MCF 10A (cell line): ENCODE measurements at regions not wholly inside any gene's neighbourhood (a gene's known extent, or its start where the extent isn't known, plus 50 kb on each side); places are given as distances from the start of the nearest gene placed in this dataset.

Source experiments
- BruUV-seq: library from RNA; stranded (reverse); fragments of 400-500 nt; replicated peaks from 2 replicates; lab custom pipeline; 2021; lab: Mats Ljungman, UMichigan
- CTCF ChIA-PET: fragments of 300-600 bp; sonication (Branson Sonifier 250); formaldehyde crosslinking; extraction: SDS; loops from one replicate; lab custom pipeline; 2021; ENCODE audit warnings: antibody characterized with exemption, inconsistent platforms; lab: Yijun Ruan, JAX
- POLR2A ChIA-PET: fragments of 300-600, 350-650 bp; sonication (Branson Sonifier 250); formaldehyde crosslinking; extraction: SDS; loops from one replicate; lab custom pipeline; 2020; ENCODE audit warnings: antibody characterized with exemption, inconsistent platforms; lab: Yijun Ruan, JAX
- DNase-seq: peaks from one replicate; pipeline ENCODE4 v3.0.0-alpha.2; 2018; ENCODE audit not compliant: unreplicated experiment
- H3K27ac Mint-ChIP-seq: one replicate; pipeline ENCODE4 v1.8.0; 2022; ENCODE audit warnings: mild to moderate bottlenecking, low read depth, mixed read lengths; ENCODE audit not compliant: unreplicated experiment
- H3K27me3 Mint-ChIP-seq: one replicate; pipeline ENCODE4 v1.8.0; 2022; ENCODE audit warnings: mixed read lengths; ENCODE audit not compliant: insufficient read depth, unreplicated experiment
- H3K36me3 Mint-ChIP-seq: one replicate; pipeline ENCODE4 v1.8.0; 2022; ENCODE audit warnings: mild to moderate bottlenecking, moderate library complexity, mixed read lengths; ENCODE audit not compliant: insufficient read depth, unreplicated experiment
- H3K4me1 Mint-ChIP-seq: one replicate; pipeline ENCODE4 v1.8.0; 2022; ENCODE audit warnings: mixed read lengths; ENCODE audit not compliant: insufficient read depth, unreplicated experiment
- H3K4me3 Mint-ChIP-seq: one replicate; pipeline ENCODE4 v1.8.0; 2022; ENCODE audit warnings: mild to moderate bottlenecking, moderate library complexity, mixed read lengths; ENCODE audit not compliant: unreplicated experiment
- H3K9me3 Mint-ChIP-seq: one replicate; pipeline ENCODE4 v1.8.0; 2022; ENCODE audit warnings: mixed read lengths; ENCODE audit not compliant: unreplicated experiment
- CTCF ChIP-seq: fragments of 200-600 bp; IDR thresholded peaks from one replicate; pipeline ENCODE4 v1.8.0; 2022; ENCODE audit warnings: antibody characterized with exemption, mild to moderate bottlenecking; ENCODE audit not compliant: unreplicated experiment
- intact Hi-C: fragments of 100-400 bp; cut with micrococcal nuclease; formaldehyde crosslinking; loops from 2 replicates; pipeline ENCODE4 v1.14.1; 2022

GRCh38 chr1:201729973-201730608, 98.9 kb upstream of the IPO9 start:
- intact Hi-C loops: no loop called here
- Mint-ChIP-seq H3K36me3 (peaks cover 13% of the 10 kb centered on the region), H3K9me3 (no peaks in the 10 kb centered on the region), H3K4me3 (no peak overlapping the region), H3K27ac (no peak overlapping the region), H3K4me1 (peaks cover 6% of the 10 kb centered on the region), H3K27me3 (no peaks in the 10 kb centered on the region)
- CTCF ChIA-PET: interaction anchor here (0.6 to 19.7 kb wide), 10 partner anchors 10 to 248 kb away, joined by 3 to 332 read pairs (median 3); no protein-coding TSS in a partner anchor
- TF ChIP-seq CTCF: no peak
- DNase-seq: no peak
- POLR2A ChIA-PET: interaction anchor here (0.9 to 2.0 kb wide), 4 partner anchors 10 to 16 kb away, joined by 3 to 11 read pairs (median 6); no protein-coding TSS in a partner anchor
- BruUV-seq: no TSS peak

GRCh38 chr1:201730611-201731010, 98.3 kb upstream of the IPO9 start:
- peaks cover 6% of the 10 kb centered on the region for H3K4me1 Mint-ChIP-seq
- no peak for DNase-seq
- ChIA-PET POLR2A (interaction anchor here (1.7 kb wide), 1 partner anchor 9 kb away, joined by 8 read pairs; no protein-coding TSS in a partner anchor), CTCF (interaction anchor here (0.7 to 19.7 kb wide), 7 partner anchors 10 to 200 kb away, joined by 3 to 332 read pairs (median 4); no protein-coding TSS in a partner anchor)
- no peak for TF ChIP-seq CTCF
- H3K9me3 Mint-ChIP-seq: no peaks in the 10 kb centered on the region
- peaks cover 16% of the 10 kb centered on the region for H3K36me3 Mint-ChIP-seq
- intact Hi-C loops: no loop called here
- H3K27me3 Mint-ChIP-seq: no peaks in the 10 kb centered on the region
- H3K27ac Mint-ChIP-seq: no peak overlapping the region
- H3K4me3 Mint-ChIP-seq: no peak overlapping the region
- BruUV-seq: no TSS peak

GRCh38 chr1:201731142-201731541, 97.8 kb upstream of the IPO9 start:
- TF ChIP-seq CTCF: no peak
- ChIA-PET CTCF (interaction anchor here (0.5 to 19.7 kb wide), 7 partner anchors 9 to 226 kb away, joined by 3 to 332 read pairs (median 4); no protein-coding TSS in a partner anchor), POLR2A (interaction anchor here (1.2 to 1.7 kb wide), 2 partner anchors 9 to 18 kb away, joined by 5 to 8 read pairs; no protein-coding TSS in a partner anchor)
- Mint-ChIP-seq H3K9me3 (no peaks in the 10 kb centered on the region), H3K27ac (no peak overlapping the region), H3K27me3 (no peaks in the 10 kb centered on the region), H3K4me1 (peaks cover 6% of the 10 kb centered on the region), H3K36me3 (peaks cover 16% of the 10 kb centered on the region), H3K4me3 (no peak overlapping the region)
- BruUV-seq: no TSS peak
- intact Hi-C loops: no loop called here
- DNase-seq: no peak

GRCh38 chr1:201731592-201731991, 97.4 kb upstream of the IPO9 start:
- H3K4me1 Mint-ChIP-seq: peaks cover 6% of the 10 kb centered on the region
- H3K36me3 Mint-ChIP-seq: peaks cover 16% of the 10 kb centered on the region
- no peak for TF ChIP-seq CTCF
- no TSS peak for BruUV-seq
- no peak overlapping the region for H3K27ac Mint-ChIP-seq
- DNase-seq: no peak
- ChIA-PET POLR2A (interaction anchor here (1.2 to 1.7 kb wide), 2 partner anchors 8 to 18 kb away, joined by 5 to 8 read pairs; no protein-coding TSS in a partner anchor), CTCF (interaction anchor here (0.5 to 19.7 kb wide), 6 partner anchors 9 to 457 kb away, joined by 3 to 332 read pairs (median 4); no protein-coding TSS in a partner anchor)
- H3K4me3 Mint-ChIP-seq: no peak overlapping the region
- H3K9me3 Mint-ChIP-seq: no peaks in the 10 kb centered on the region
- no peaks in the 10 kb centered on the region for H3K27me3 Mint-ChIP-seq
- intact Hi-C loops: no loop called here
